Breast epithelium (tissue), 3 donors: ENCODE measurements at regions not wholly inside any gene's neighbourhood (a gene's known extent, or its start where the extent isn't known, plus 50 kb on each side); places are given as distances from the start of the nearest gene placed in this dataset.

Source experiments
- POLR2A ChIP-seq: fragments of 450-650 bp; IDR thresholded peaks from one replicate; pipeline ENCODE4 v1.6.1; 2016; ENCODE audit warnings: antibody characterized with exemption, mild to moderate bottlenecking, moderate library complexity
- TF ChIP-seq, protein P1 (sequence below), 3 donors: fragments of 450-650 bp; IDR thresholded peaks; one replicate each; pipeline ENCODE4 v1.5.1; 2016 to 2017; ENCODE audit warnings: antibody characterized with exemption in 3 of 3, mild to moderate bottlenecking in 3 of 3, moderate library complexity in 3 of 3

DNA sequence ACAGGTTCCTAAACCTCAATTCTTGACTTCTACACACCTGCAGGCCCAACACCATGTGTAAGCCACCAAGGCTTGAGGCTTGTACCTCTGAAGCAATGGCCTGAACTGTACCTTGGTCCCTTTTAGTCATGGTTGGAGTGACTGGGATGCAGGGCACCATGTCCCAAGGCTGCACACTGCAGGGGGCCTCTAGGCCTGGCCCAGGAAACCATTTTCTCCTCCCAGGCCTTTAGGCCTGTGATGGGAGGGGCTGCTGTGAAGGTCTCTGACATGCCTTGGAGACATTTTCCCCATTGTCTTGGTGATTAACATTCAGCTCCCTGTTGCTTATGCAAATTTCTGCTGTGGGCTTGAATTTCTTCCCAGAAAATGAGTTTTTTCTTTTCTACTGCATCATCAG, 75.8 kb upstream of the ZNF678 start:
- TF ChIP-seq POLR2A: no peak
- TF ChIP-seq, protein P1, sequence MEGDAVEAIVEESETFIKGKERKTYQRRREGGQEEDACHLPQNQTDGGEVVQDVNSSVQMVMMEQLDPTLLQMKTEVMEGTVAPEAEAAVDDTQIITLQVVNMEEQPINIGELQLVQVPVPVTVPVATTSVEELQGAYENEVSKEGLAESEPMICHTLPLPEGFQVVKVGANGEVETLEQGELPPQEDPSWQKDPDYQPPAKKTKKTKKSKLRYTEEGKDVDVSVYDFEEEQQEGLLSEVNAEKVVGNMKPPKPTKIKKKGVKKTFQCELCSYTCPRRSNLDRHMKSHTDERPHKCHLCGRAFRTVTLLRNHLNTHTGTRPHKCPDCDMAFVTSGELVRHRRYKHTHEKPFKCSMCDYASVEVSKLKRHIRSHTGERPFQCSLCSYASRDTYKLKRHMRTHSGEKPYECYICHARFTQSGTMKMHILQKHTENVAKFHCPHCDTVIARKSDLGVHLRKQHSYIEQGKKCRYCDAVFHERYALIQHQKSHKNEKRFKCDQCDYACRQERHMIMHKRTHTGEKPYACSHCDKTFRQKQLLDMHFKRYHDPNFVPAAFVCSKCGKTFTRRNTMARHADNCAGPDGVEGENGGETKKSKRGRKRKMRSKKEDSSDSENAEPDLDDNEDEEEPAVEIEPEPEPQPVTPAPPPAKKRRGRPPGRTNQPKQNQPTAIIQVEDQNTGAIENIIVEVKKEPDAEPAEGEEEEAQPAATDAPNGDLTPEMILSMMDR (IDR thresholded peaks at IDR 0.05): no peak
